GM23338 (cell line): ENCODE measurements at regions not wholly inside any gene's neighbourhood (a gene's known extent, or its start where the extent isn't known, plus 50 kb on each side); places are given as distances from the start of the nearest gene placed in this dataset.

Source experiments
- CTCF ChIP-seq, 2 experiments: fragments of 200-600 bp in 1 of 2; sonication (generic) in 1 of 2; conservative IDR thresholded peaks; 2 replicates each; pipeline versions ENCODE4 v1.5.1 to v1.6.1; 2016 to 2017; ENCODE audit warnings: antibody characterized with exemption in 2 of 2, low read depth in 2 of 2, mild to moderate bottlenecking in 2 of 2, moderate library complexity in 1 of 2
- EZH2 ChIP-seq: fragments of 200-600 bp; sonication (generic); IDR thresholded peaks from one replicate; pipeline ENCODE4 v1.8.0; 2017; ENCODE audit warnings: antibody characterized with exemption, mild to moderate bottlenecking, low read depth; ENCODE audit not compliant: unreplicated experiment
- EZH2phosphoT487 ChIP-seq: fragments of 200-600 bp; sonication (generic); IDR thresholded peaks from one replicate; pipeline ENCODE4 v1.8.1; 2018; ENCODE audit warnings: antibody characterized with exemption; ENCODE audit not compliant: unreplicated experiment
- JUNB ChIP-seq: IDR thresholded peaks from one replicate; pipeline ENCODE4 v1.6.1; 2016; ENCODE audit warnings: antibody characterized with exemption; ENCODE audit not compliant: unreplicated experiment
- POLR2AphosphoS5 ChIP-seq: IDR thresholded peaks from 2 replicates; pipeline ENCODE4 v1.6.1; 2016; ENCODE audit warnings: antibody characterized with exemption, low read depth
- REST ChIP-seq: IDR thresholded peaks from one replicate; pipeline ENCODE4 v1.6.1; 2018; ENCODE audit warnings: antibody characterized with exemption; ENCODE audit not compliant: unreplicated experiment
- ZNF462 ChIP-seq: fragments of 250-450 bp; sonication (Bioruptor Pico); IDR thresholded peaks from 2 replicates; pipeline ENCODE4 v1.5.0; 2020; ENCODE audit warnings: mild to moderate bottlenecking, moderate library complexity

GRCh38 chr9:86653466-86653865, 293.8 kb downstream of the GAS1 start:
- TF ChIP-seq CTCF (conservative IDR thresholded peaks at IDR 0.05; ENCODE audit: low read depth in 2 of 2) (no peak), REST (no peak), POLR2AphosphoS5 (no peak), JUNB (no peak), EZH2 (no peak), EZH2phosphoT487 (no peak), ZNF462 (CRISPR knock-in tag) (no peak)
